ENCODE measurements at regions not wholly inside any gene's neighbourhood (a gene's known extent, or its start where the extent isn't known, plus 50 kb on each side); places are given as distances from the start of the nearest gene placed in this dataset.

- TF ChIP-seq, protein P1, sequence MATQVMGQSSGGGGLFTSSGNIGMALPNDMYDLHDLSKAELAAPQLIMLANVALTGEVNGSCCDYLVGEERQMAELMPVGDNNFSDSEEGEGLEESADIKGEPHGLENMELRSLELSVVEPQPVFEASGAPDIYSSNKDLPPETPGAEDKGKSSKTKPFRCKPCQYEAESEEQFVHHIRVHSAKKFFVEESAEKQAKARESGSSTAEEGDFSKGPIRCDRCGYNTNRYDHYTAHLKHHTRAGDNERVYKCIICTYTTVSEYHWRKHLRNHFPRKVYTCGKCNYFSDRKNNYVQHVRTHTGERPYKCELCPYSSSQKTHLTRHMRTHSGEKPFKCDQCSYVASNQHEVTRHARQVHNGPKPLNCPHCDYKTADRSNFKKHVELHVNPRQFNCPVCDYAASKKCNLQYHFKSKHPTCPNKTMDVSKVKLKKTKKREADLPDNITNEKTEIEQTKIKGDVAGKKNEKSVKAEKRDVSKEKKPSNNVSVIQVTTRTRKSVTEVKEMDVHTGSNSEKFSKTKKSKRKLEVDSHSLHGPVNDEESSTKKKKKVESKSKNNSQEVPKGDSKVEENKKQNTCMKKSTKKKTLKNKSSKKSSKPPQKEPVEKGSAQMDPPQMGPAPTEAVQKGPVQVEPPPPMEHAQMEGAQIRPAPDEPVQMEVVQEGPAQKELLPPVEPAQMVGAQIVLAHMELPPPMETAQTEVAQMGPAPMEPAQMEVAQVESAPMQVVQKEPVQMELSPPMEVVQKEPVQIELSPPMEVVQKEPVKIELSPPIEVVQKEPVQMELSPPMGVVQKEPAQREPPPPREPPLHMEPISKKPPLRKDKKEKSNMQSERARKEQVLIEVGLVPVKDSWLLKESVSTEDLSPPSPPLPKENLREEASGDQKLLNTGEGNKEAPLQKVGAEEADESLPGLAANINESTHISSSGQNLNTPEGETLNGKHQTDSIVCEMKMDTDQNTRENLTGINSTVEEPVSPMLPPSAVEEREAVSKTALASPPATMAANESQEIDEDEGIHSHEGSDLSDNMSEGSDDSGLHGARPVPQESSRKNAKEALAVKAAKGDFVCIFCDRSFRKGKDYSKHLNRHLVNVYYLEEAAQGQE (IDR thresholded peaks at IDR 0.05; ENCODE audit: insufficient replicate concordance, low read depth): no peak
- no peak for TF ChIP-seq POLR2AphosphoS5 (IDR thresholded peaks at IDR 0.05; ENCODE audit: low read depth)
- TF ChIP-seq CTCF (IDR thresholded peaks at IDR 0.05; ENCODE audit: insufficient read depth, low read length): no peak
These were observed 285.6 kb upstream of the ACVR2A start for GRCh38 chr2:147559070-147559725.

Data from HL-60 (cell line).